K562 (cell line): ENCODE measurements at regions not wholly inside any gene's neighbourhood (a gene's known extent, or its start where the extent isn't known, plus 50 kb on each side); places are given as distances from the start of the nearest gene placed in this dataset.

Experiments
- ATAC-seq: fragments of 200-7000 bp; cut with Tn5 transposase; 3 replicates; pipeline ENCODE4 v1.9.1; 2020; ENCODE audit warnings: moderate library complexity
- BruUV-seq: library from RNA; stranded (reverse); fragments of 400-500 nt; replicated peaks from 2 replicates; lab custom pipeline; 2021; lab: Mats Ljungman, UMichigan
- CTCF ChIA-PET: fragments of 300-600 bp; formaldehyde crosslinking; extraction: SDS; loops from one replicate; lab custom pipeline; 2021; ENCODE audit warnings: low intra/inter-chr PET ratio; lab: Yijun Ruan, JAX
- POLR2A ChIA-PET: fragments of 300-600, 350-650 bp; sonication (Branson Sonifier 250); formaldehyde crosslinking; extraction: SDS; loops from one replicate; lab custom pipeline; 2021; ENCODE audit warnings: antibody characterized with exemption, inconsistent platforms; lab: Yijun Ruan, JAX
- DNase-seq, 4 experiments: peaks; one replicate each; pipeline versions ENCODE4 v3.0.0 to v3.0.0-alpha.2; 2011 to 2018; ENCODE audit warnings: low spot score in 3 of 4, mixed read lengths in 3 of 4; ENCODE audit errors: extremely low read depth in 1 of 4
- FAIRE-seq: peaks from 2 replicates; lab custom pipeline; 2011; peaks lifted over from hg19 to GRCh38; lab: Jason Lieb, UNC
- H2AFZ ChIP-seq: 2 replicates; pipeline ENCODE4 v1.6.0; 2011; ENCODE audit warnings: low read depth, low read length, control low read depth, inconsistent platforms
- H3K27ac ChIP-seq: fragments of 200-600 bp; 3 replicates; pipeline ENCODE4 v1.8.0; 2011; ENCODE audit warnings: low read depth, mild to moderate bottlenecking, control low read depth, inconsistent platforms, low read length, moderate library complexity, mixed read lengths; ENCODE audit errors: extremely low read depth
- H3K27me3 ChIP-seq, 2 experiments: fragments of 300-600 bp in 1 of 2; 2 replicates in 1 of 2; 3 replicates in 1 of 2; pipeline versions ENCODE4 v1.6.0 to v1.8.0; 2011; ENCODE audit warnings: inconsistent platforms in 2 of 2, low read length in 2 of 2, mild to moderate bottlenecking in 1 of 2, mixed read lengths in 1 of 2, moderate library complexity in 1 of 2; ENCODE audit not compliant: control insufficient read depth in 2 of 2, insufficient read depth in 2 of 2
- H3K36me3 ChIP-seq: fragments of 300-600 bp; 3 replicates; pipeline ENCODE4 v1.8.0; 2011; ENCODE audit warnings: mild to moderate bottlenecking, low read length, inconsistent platforms; ENCODE audit not compliant: control insufficient read depth, insufficient read depth
- H3K4me1 ChIP-seq, 2 experiments: fragments of 200-600 bp in 1 of 2; replicated peaks in 1 of 2; 2 replicates in 1 of 2; 3 replicates in 1 of 2; pipeline versions ENCODE4 v1.5.1 to v1.8.0; 2011; ENCODE audit warnings: inconsistent platforms in 2 of 2, low read length in 2 of 2, mild to moderate bottlenecking in 1 of 2, mixed read lengths in 1 of 2, moderate library complexity in 1 of 2; ENCODE audit not compliant: control insufficient read depth in 2 of 2, insufficient read depth in 2 of 2
- H3K4me2 ChIP-seq: 2 replicates; pipeline ENCODE4 v1.6.1; 2011; ENCODE audit warnings: low read length, control low read depth, inconsistent platforms, mixed read lengths; ENCODE audit not compliant: insufficient read depth
- H3K4me3 ChIP-seq: fragments of 200-600 bp; sonication (generic), shearing (Covaris generic); 2 replicates; pipeline ENCODE4 v1.5.1; 2016; ENCODE audit warnings: control low read depth, inconsistent platforms
- H3K79me2 ChIP-seq: fragments of 200-600 bp; 3 replicates; pipeline ENCODE4 v1.8.0; 2011; ENCODE audit warnings: low read length, inconsistent platforms; ENCODE audit not compliant: control insufficient read depth, insufficient read depth
- H3K9ac ChIP-seq, 2 experiments: 2 replicates each; pipeline versions ENCODE4 v1.6.0 to v1.6.1; 2011; ENCODE audit warnings: low read depth in 2 of 2, low read length in 2 of 2, control low read depth in 1 of 2, inconsistent platforms in 1 of 2, mild to moderate bottlenecking in 1 of 2, mixed read lengths in 1 of 2; ENCODE audit not compliant: insufficient read depth in 1 of 2
- H3K9me1 ChIP-seq: one replicate; pipeline ENCODE4 v1.6.0; 2011; ENCODE audit warnings: inconsistent platforms, mild to moderate bottlenecking, low read length, moderate library complexity; ENCODE audit not compliant: control insufficient read depth, insufficient read depth
- H3K9me3 ChIP-seq: replicated peaks from 2 replicates; pipeline ENCODE4 v1.5.1; 2011; ENCODE audit warnings: low read depth, low read length, inconsistent platforms; ENCODE audit not compliant: control insufficient read depth, insufficient read depth
- H4K20me1 ChIP-seq: replicated peaks from 2 replicates; pipeline ENCODE4 v1.6.1; 2011; ENCODE audit warnings: low read length, inconsistent platforms, mixed read lengths; ENCODE audit not compliant: control insufficient read depth, insufficient read depth
- CHD2 ChIP-seq: IDR thresholded peaks from 2 replicates; pipeline ENCODE4 v1.6.1; 2011; ENCODE audit warnings: low read depth, low read length
- MAFK ChIP-seq: IDR thresholded peaks from 2 replicates; pipeline ENCODE4 v1.6.1; 2011; ENCODE audit warnings: low read length, improper control_type of control experiment
- MCM5 ChIP-seq: fragments of 450-650 bp; IDR thresholded peaks from 2 replicates; pipeline ENCODE4 v1.6.1; 2016; ENCODE audit warnings: low read depth
- MCM7 ChIP-seq, 2 experiments: fragments of 450-650 bp; IDR thresholded peaks; 2 replicates each; pipeline ENCODE4 v1.6.1; 2016 to 2018
- RBBP5 ChIP-seq: fragments of 200-600 bp; sonication (generic); IDR thresholded peaks from 2 replicates; pipeline ENCODE4 v1.6.1; 2012; ENCODE audit warnings: borderline replicate concordance, mild to moderate bottlenecking, low read length, control low read depth, inconsistent platforms; ENCODE audit not compliant: insufficient read depth, poor library complexity, severe bottlenecking
- TAF15 ChIP-seq: fragments of 200-400 bp; formaldehyde crosslinking; IDR thresholded peaks from 2 replicates; pipeline ENCODE4 v1.6.1; 2017; ENCODE audit warnings: mild to moderate bottlenecking, low read depth, low read length, moderate library complexity
- ZNF75A ChIP-seq: fragments of 450-650 bp; formaldehyde crosslinking; IDR thresholded peaks from 2 replicates; pipeline ENCODE4 v1.4.0; 2020; ENCODE audit warnings: mild to moderate bottlenecking
- WGBS: fragments of 100-300 bp; shearing (Covaris generic); methylation state at CpG from one replicate; pipeline ENCODE4 v1.1.6; 2016; ENCODE audit warnings: low coverage, mixed read lengths; ENCODE audit not compliant: insufficient coverage; ENCODE audit errors: missing lambda C conversion rate; 5-methylcytosine and 5-hydroxymethylcytosine counted together
- in situ Hi-C: fragments of 300-500 bp; cut with MboI; formaldehyde crosslinking; loops from 4 replicates; pipeline ENCODE4 v1.15.0; 2018; ENCODE audit warnings: inconsistent platforms, mixed read lengths
- intact Hi-C: fragments of 100-400 bp; cut with micrococcal nuclease; formaldehyde crosslinking; loops from 2 replicates; pipeline ENCODE4 v1.14.2; 2022
- TF ChIP-seq, protein P1 (sequence below): sonication (generic); formaldehyde crosslinking; IDR thresholded peaks from 2 replicates; pipeline ENCODE4 v1.8.1; 2022; ENCODE audit warnings: missing genetic modification reagents
- TF ChIP-seq, protein P2 (sequence below), 3 experiments: fragments of 200-800 bp in 1 of 3; fragments of 250-450 bp in 1 of 3; fragments of 450-650 bp in 1 of 3; sonication (Bioruptor Pico) in 1 of 3; sonication (Bioruptor generic) in 1 of 3; formaldehyde crosslinking in 1 of 3; IDR thresholded peaks; 2 replicates each; pipeline versions ENCODE4 v1.6.1 to v1.8.0; 2016 to 2022; ENCODE audit warnings: mild to moderate bottlenecking in 2 of 3, missing genetic modification characterization in 2 of 3, missing compliant biosample characterization in 1 of 3, moderate library complexity in 1 of 3
- TF ChIP-seq, protein P3 (sequence below): fragments of 250-450 bp; sonication (Bioruptor Pico); IDR thresholded peaks from 2 replicates; pipeline ENCODE4 v1.4.0; 2020
- TF ChIP-seq, protein P4 (sequence below): fragments of 150-350 bp; conservative IDR thresholded peaks from 2 replicates; pipeline ENCODE4 v1.6.1; 2014; ENCODE audit warnings: low read length
- TF ChIP-seq, protein P5 (sequence below): IDR thresholded peaks from 3 replicates; pipeline ENCODE4 v1.6.1; 2011; ENCODE audit warnings: borderline replicate concordance, mild to moderate bottlenecking; ENCODE audit not compliant: insufficient read length, insufficient read depth

DNA sequence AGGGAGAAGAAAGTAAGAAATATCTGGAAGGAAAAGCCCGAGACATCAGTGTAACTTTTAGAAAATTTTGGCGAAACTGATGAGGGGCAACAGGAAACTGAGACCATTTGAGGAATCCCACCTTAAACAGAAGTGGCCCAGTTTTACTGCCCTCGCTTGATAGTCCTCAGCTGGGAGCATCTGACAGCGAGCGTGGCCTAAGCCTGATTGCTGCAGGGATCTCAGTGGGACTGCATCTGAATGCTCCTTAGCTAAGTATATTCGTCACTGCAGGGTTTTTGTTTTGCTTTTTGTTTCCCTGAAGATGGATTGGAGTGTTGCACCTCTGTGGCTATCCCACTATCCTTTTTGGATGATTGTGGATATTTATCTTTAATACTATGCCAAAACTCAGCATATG lies 262.7 kb upstream of the KLHL1 start (continued):
- TF ChIP-seq, protein P1, sequence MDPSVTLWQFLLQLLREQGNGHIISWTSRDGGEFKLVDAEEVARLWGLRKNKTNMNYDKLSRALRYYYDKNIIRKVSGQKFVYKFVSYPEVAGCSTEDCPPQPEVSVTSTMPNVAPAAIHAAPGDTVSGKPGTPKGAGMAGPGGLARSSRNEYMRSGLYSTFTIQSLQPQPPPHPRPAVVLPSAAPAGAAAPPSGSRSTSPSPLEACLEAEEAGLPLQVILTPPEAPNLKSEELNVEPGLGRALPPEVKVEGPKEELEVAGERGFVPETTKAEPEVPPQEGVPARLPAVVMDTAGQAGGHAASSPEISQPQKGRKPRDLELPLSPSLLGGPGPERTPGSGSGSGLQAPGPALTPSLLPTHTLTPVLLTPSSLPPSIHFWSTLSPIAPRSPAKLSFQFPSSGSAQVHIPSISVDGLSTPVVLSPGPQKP, result no peak
- TF ChIP-seq MCM7 (IDR thresholded peaks at IDR 0.05) (no peak), MCM5 (no peak), ZNF75A (CRISPR knock-in tag) (no peak)

DNA sequence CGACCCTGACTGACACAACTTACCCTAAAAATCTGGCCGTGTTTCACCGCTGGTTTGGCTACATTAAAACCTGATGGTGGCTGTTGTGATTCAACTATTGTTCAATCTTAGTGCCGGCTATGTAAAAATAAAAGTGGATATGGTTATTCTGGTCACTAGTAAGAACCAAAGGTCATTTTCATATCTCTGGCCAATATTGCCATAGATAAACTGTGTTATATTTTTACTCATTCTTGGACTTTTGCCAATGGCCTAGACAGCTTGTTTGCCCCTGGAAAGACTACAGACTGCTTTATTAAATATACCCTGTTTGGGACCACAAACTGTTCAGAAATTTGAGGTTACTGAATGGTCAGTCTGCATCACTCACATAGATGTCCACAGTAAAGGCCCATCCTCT lies 258.5 kb upstream of the KLHL1 start:
- no peak overlapping the region for H2AFZ ChIP-seq
- no TSS peak for BruUV-seq
- POLR2A ChIA-PET, result no interaction called here
- TF ChIP-seq CHD2, result no peak
- TF ChIP-seq, protein P2, sequence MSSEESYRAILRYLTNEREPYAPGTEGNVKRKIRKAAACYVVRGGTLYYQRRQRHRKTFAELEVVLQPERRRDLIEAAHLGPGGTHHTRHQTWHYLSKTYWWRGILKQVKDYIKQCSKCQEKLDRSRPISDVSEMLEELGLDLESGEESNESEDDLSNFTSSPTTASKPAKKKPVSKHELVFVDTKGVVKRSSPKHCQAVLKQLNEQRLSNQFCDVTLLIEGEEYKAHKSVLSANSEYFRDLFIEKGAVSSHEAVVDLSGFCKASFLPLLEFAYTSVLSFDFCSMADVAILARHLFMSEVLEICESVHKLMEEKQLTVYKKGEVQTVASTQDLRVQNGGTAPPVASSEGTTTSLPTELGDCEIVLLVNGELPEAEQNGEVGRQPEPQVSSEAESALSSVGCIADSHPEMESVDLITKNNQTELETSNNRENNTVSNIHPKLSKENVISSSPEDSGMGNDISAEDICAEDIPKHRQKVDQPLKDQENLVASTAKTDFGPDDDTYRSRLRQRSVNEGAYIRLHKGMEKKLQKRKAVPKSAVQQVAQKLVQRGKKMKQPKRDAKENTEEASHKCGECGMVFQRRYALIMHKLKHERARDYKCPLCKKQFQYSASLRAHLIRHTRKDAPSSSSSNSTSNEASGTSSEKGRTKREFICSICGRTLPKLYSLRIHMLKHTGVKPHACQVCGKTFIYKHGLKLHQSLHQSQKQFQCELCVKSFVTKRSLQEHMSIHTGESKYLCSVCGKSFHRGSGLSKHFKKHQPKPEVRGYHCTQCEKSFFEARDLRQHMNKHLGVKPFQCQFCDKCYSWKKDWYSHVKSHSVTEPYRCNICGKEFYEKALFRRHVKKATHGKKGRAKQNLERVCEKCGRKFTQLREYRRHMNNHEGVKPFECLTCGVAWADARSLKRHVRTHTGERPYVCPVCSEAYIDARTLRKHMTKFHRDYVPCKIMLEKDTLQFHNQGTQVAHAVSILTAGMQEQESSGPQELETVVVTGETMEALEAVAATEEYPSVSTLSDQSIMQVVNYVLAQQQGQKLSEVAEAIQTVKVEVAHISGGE (CRISPR knock-in tag; IDR thresholded peaks at IDR 0.05), result no peak
- TF ChIP-seq MAFK, result no peak
- TF ChIP-seq, protein P3, sequence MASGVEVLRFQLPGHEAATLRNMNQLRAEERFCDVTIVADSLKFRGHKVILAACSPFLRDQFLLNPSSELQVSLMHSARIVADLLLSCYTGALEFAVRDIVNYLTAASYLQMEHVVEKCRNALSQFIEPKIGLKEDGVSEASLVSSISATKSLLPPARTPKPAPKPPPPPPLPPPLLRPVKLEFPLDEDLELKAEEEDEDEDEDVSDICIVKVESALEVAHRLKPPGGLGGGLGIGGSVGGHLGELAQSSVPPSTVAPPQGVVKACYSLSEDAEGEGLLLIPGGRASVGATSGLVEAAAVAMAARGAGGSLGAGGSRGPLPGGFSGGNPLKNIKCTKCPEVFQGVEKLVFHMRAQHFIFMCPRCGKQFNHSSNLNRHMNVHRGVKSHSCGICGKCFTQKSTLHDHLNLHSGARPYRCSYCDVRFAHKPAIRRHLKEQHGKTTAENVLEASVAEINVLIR, result no peak
- no peak for TF ChIP-seq RBBP5
- TF ChIP-seq, protein P4, sequence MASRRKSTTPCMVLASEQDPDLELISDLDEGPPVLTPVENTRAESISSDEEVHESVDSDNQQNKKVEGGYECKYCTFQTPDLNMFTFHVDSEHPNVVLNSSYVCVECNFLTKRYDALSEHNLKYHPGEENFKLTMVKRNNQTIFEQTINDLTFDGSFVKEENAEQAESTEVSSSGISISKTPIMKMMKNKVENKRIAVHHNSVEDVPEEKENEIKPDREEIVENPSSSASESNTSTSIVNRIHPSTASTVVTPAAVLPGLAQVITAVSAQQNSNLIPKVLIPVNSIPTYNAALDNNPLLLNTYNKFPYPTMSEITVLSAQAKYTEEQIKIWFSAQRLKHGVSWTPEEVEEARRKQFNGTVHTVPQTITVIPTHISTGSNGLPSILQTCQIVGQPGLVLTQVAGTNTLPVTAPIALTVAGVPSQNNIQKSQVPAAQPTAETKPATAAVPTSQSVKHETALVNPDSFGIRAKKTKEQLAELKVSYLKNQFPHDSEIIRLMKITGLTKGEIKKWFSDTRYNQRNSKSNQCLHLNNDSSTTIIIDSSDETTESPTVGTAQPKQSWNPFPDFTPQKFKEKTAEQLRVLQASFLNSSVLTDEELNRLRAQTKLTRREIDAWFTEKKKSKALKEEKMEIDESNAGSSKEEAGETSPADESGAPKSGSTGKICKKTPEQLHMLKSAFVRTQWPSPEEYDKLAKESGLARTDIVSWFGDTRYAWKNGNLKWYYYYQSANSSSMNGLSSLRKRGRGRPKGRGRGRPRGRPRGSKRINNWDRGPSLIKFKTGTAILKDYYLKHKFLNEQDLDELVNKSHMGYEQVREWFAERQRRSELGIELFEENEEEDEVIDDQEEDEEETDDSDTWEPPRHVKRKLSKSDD, result no peak
- TF ChIP-seq, protein P5, sequence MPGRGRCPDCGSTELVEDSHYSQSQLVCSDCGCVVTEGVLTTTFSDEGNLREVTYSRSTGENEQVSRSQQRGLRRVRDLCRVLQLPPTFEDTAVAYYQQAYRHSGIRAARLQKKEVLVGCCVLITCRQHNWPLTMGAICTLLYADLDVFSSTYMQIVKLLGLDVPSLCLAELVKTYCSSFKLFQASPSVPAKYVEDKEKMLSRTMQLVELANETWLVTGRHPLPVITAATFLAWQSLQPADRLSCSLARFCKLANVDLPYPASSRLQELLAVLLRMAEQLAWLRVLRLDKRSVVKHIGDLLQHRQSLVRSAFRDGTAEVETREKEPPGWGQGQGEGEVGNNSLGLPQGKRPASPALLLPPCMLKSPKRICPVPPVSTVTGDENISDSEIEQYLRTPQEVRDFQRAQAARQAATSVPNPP, result no peak
- no peak for TF ChIP-seq TAF15

More for the DNA sequence above, 258.5 kb upstream of the KLHL1 start:
- Histone ChIP-seq H3K9me3 (no peaks in the 10 kb centered on the region), H3K27me3 (no peaks in the 10 kb centered on the region), H3K9me1 (no peaks in the 10 kb centered on the region), H4K20me1 (no peaks in the 10 kb centered on the region), H3K9ac (no peak overlapping the region), H3K4me2 (no peak overlapping the region), H3K4me3 (no peak overlapping the region), H3K4me1 (no peaks in the 10 kb centered on the region), H3K79me2 (no peaks in the 10 kb centered on the region), H3K36me3 (no peaks in the 10 kb centered on the region), H3K27ac (no peak overlapping the region)
- DNase-seq, result no peak
- 0% methylated on average over 4 of the region's 4 CpGs for WGBS
- intact Hi-C loops (no loop called here), in situ Hi-C loops (no loop called here)
- ATAC-seq, result no peak
- CTCF ChIA-PET, result no interaction called here
- no peak for FAIRE-seq
